Liver (tissue), 8 donors: ENCODE measurements at regions not wholly inside any gene's neighbourhood (a gene's known extent, or its start where the extent isn't known, plus 50 kb on each side); places are given as distances from the start of the nearest gene placed in this dataset.

Experiments
- DNase-seq: peaks from one replicate; pipeline ENCODE4 v3.0.0-alpha.2; 2017; ENCODE audit warnings: low spot score
- H3K27ac ChIP-seq, 2 donors: one replicate each; pipeline ENCODE4 v1.7.0; 2013; ENCODE audit warnings: inconsistent platforms in 2 of 2, low read length in 2 of 2, control low read depth in 1 of 2, low read depth in 1 of 2, mild to moderate bottlenecking in 1 of 2
- H3K27me3 ChIP-seq, 4 donors: one replicate each; pipeline versions ENCODE4 v1.6.1 to v1.7.0; 2013; ENCODE audit warnings: low read length in 3 of 4, inconsistent platforms in 1 of 4, mild to moderate bottlenecking in 1 of 4, moderate library complexity in 1 of 4; ENCODE audit not compliant: control insufficient read depth in 4 of 4, insufficient read depth in 4 of 4
- H3K36me3 ChIP-seq, 4 donors: one replicate each; pipeline versions ENCODE4 v1.6.1 to v1.7.0; 2013; ENCODE audit warnings: low read length in 3 of 4, mild to moderate bottlenecking in 3 of 4, low read depth in 1 of 4, moderate library complexity in 1 of 4; ENCODE audit not compliant: control insufficient read depth in 4 of 4, insufficient read depth in 3 of 4
- H3K4me1 ChIP-seq, 4 donors: one replicate each; pipeline versions ENCODE4 v1.6.1 to v1.7.0; 2013; ENCODE audit warnings: low read length in 3 of 4, mild to moderate bottlenecking in 3 of 4, moderate library complexity in 1 of 4; ENCODE audit not compliant: control insufficient read depth in 4 of 4, insufficient read depth in 4 of 4
- H3K4me3 ChIP-seq, 3 donors: one replicate each; pipeline versions ENCODE4 v1.6.1 to v1.7.0; 2013; ENCODE audit warnings: low read length in 3 of 3, control low read depth in 1 of 3, low read depth in 1 of 3, mild to moderate bottlenecking in 1 of 3
- H3K9ac ChIP-seq, 2 donors: one replicate each; pipeline ENCODE4 v1.7.0; 2013; ENCODE audit warnings: low read length in 2 of 2, mild to moderate bottlenecking in 2 of 2, moderate library complexity in 2 of 2, control low read depth in 1 of 2, low read depth in 1 of 2
- H3K9me3 ChIP-seq, 4 donors: one replicate each; pipeline versions ENCODE4 v1.6.1 to v1.7.0; 2013; ENCODE audit warnings: low read length in 3 of 4; ENCODE audit not compliant: control insufficient read depth in 4 of 4
- EGR1 ChIP-seq, 2 donors: IDR thresholded peaks; 2 replicates each; pipeline ENCODE4 v1.6.1; 2016 to 2018; ENCODE audit warnings: antibody characterized with exemption in 2 of 2, low read depth in 2 of 2
- FOXA2 ChIP-seq: IDR thresholded peaks from 2 replicates; pipeline ENCODE4 v1.6.1; 2016; ENCODE audit warnings: antibody characterized with exemption
- HNF4A ChIP-seq, 2 donors: conservative IDR thresholded peaks; 2 replicates each; pipeline ENCODE4 v1.6.1; 2016; ENCODE audit warnings: antibody characterized with exemption in 2 of 2, mild to moderate bottlenecking in 2 of 2
- HNF4G ChIP-seq: IDR thresholded peaks from 2 replicates; pipeline ENCODE4 v1.6.1; 2016; ENCODE audit warnings: antibody characterized with exemption
- JUND ChIP-seq, 2 donors: IDR thresholded peaks; 2 replicates each; pipeline ENCODE4 v1.6.1; 2016; ENCODE audit warnings: antibody characterized with exemption in 2 of 2
- NR2F2 ChIP-seq: IDR thresholded peaks from 2 replicates; pipeline ENCODE4 v1.6.1; 2016; ENCODE audit warnings: antibody characterized with exemption
- RAD21 ChIP-seq, 2 donors: IDR thresholded peaks; 2 replicates each; pipeline ENCODE4 v1.6.1; 2016; ENCODE audit warnings: antibody characterized with exemption in 2 of 2, mild to moderate bottlenecking in 2 of 2
- RXRA ChIP-seq, 2 donors: IDR thresholded peaks; 2 replicates each; pipeline ENCODE4 v1.6.1; 2017 to 2018; ENCODE audit warnings: antibody characterized with exemption in 2 of 2, mild to moderate bottlenecking in 1 of 2
- SP1 ChIP-seq: IDR thresholded peaks from 2 replicates; pipeline ENCODE4 v1.6.1; 2018; ENCODE audit warnings: antibody characterized with exemption, mild to moderate bottlenecking
- YY1 ChIP-seq: IDR thresholded peaks from 2 replicates; pipeline ENCODE4 v1.6.1; 2016; ENCODE audit warnings: antibody characterized with exemption, mild to moderate bottlenecking
- WGBS: extraction: QIAGEN DNeasy Blood & Tissue Kit; methylation state at CpG from one replicate; pipeline ENCODE4 v1.1.7; 2013; 5-methylcytosine and 5-hydroxymethylcytosine counted together
- TF ChIP-seq, protein P1 (sequence below): IDR thresholded peaks from 2 replicates; pipeline ENCODE4 v1.6.1; 2016; ENCODE audit warnings: antibody characterized with exemption, mild to moderate bottlenecking
- TF ChIP-seq, protein P2 (sequence below): IDR thresholded peaks from 2 replicates; pipeline ENCODE4 v1.6.1; 2016; ENCODE audit warnings: antibody characterized with exemption
- TF ChIP-seq, protein P3 (sequence below): fragments of 150-350 bp; IDR thresholded peaks from 2 replicates; pipeline ENCODE4 v1.5.1; 2017; ENCODE audit warnings: improper control_type of control experiment, low read depth, low read length; ENCODE audit not compliant: missing input control
- donor health status: healthy.
- donor health status: healthy.
- donor health status: healthy.
- donor health status: healthy.
- donor health status: healthy.

DNA sequence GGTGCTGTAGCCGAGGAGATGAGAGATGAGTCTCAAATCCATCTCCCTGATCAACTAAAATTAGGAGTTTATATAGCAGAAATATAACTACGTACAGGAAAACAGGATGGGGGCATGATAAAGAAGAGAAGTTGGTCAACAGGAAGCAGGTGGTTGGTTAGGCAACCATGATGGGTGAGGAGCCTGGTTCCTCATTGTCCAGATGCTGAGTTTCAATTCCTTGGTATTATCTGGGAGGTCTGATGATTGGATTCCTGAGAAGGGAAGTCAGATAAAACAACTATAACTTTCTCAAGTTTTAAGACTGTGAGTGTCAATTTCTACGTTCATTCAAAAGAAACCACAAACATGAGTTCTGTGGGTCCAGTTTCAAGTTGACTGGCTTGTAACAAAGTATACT is 323.9 kb downstream of the MTRR start (continued):
- TF ChIP-seq, protein P1, sequence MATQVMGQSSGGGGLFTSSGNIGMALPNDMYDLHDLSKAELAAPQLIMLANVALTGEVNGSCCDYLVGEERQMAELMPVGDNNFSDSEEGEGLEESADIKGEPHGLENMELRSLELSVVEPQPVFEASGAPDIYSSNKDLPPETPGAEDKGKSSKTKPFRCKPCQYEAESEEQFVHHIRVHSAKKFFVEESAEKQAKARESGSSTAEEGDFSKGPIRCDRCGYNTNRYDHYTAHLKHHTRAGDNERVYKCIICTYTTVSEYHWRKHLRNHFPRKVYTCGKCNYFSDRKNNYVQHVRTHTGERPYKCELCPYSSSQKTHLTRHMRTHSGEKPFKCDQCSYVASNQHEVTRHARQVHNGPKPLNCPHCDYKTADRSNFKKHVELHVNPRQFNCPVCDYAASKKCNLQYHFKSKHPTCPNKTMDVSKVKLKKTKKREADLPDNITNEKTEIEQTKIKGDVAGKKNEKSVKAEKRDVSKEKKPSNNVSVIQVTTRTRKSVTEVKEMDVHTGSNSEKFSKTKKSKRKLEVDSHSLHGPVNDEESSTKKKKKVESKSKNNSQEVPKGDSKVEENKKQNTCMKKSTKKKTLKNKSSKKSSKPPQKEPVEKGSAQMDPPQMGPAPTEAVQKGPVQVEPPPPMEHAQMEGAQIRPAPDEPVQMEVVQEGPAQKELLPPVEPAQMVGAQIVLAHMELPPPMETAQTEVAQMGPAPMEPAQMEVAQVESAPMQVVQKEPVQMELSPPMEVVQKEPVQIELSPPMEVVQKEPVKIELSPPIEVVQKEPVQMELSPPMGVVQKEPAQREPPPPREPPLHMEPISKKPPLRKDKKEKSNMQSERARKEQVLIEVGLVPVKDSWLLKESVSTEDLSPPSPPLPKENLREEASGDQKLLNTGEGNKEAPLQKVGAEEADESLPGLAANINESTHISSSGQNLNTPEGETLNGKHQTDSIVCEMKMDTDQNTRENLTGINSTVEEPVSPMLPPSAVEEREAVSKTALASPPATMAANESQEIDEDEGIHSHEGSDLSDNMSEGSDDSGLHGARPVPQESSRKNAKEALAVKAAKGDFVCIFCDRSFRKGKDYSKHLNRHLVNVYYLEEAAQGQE, result no peak
- TF ChIP-seq JUND (IDR thresholded peaks at IDR 0.05) (no peak), RXRA (IDR thresholded peaks at IDR 0.05) (no peak)

DNA sequence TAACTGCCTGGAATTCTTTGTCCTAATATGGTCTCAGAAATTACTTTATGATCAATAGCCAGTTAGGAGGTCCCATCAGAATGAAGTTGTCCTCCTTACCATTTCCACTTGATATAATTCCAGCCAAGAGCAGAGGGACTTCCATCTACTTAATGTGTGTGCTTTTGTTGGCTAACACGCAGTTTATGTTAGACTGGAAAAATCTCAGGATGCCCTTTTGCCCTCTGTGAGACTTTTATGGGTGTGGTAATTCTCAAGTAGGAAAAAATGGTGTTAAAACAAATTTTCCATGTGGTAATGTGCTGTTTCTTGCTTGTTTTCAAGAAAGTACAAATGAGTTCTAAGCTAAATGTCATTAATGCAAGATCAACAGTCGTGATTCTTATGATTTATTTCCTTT is 327.1 kb downstream of the MTRR start:
- Histone ChIP-seq H3K27ac (no peak overlapping the region), H3K4me3 (no peak overlapping the region), H3K36me3 (no peaks in the 10 kb centered on the region), H3K9me3 (no peaks in the 10 kb centered on the region), H3K4me1 (no peaks in the 10 kb centered on the region), H3K9ac (no peak overlapping the region), H3K27me3 (no peaks in the 10 kb centered on the region)
- 25% methylated on average over 2 of the region's 2 CpGs for WGBS
- no peak for DNase-seq
- TF ChIP-seq FOXA2, result no peak

DNA sequence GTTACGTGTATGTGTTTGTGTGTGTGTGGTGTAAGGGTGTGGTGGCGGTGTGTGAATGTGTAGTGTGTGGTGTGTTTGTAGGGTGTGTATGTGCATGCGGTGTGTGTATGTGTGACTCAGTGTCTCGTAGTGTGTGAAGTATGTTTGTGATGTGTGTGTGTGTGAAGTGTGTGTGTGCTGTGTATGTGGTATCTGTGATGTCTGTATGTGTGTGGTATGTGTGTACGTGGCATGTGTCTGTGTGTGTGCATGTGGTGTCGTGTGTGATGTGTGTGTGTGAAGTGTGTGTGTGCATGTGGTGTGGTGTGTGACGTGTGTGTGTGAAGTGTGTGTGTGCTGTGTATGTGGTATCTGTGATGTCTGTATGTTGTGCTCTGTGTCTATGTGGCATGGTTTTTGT is 339.4 kb downstream of the MTRR start:
- Histone ChIP-seq H3K9me3 (peaks cover 0 to 5% (median 0%) of the 10 kb centered on the region in 4 donors), H3K36me3 (no peaks in the 10 kb centered on the region), H3K4me3 (no peak overlapping the region), H3K4me1 (no peaks in the 10 kb centered on the region), H3K27ac (no peak overlapping the region), H3K27me3 (no peaks in the 10 kb centered on the region), H3K9ac (no peak overlapping the region)
- 92% methylated on average over 7 of the region's 7 CpGs for WGBS
- TF ChIP-seq, protein P2, sequence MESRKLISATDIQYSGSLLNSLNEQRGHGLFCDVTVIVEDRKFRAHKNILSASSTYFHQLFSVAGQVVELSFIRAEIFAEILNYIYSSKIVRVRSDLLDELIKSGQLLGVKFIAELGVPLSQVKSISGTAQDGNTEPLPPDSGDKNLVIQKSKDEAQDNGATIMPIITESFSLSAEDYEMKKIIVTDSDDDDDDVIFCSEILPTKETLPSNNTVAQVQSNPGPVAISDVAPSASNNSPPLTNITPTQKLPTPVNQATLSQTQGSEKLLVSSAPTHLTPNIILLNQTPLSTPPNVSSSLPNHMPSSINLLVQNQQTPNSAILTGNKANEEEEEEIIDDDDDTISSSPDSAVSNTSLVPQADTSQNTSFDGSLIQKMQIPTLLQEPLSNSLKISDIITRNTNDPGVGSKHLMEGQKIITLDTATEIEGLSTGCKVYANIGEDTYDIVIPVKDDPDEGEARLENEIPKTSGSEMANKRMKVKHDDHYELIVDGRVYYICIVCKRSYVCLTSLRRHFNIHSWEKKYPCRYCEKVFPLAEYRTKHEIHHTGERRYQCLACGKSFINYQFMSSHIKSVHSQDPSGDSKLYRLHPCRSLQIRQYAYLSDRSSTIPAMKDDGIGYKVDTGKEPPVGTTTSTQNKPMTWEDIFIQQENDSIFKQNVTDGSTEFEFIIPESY, result no peak
- TF ChIP-seq EGR1 (IDR thresholded peaks at IDR 0.05; ENCODE audit: low read depth in 2 of 2) (no peak), JUND (IDR thresholded peaks at IDR 0.05) (no peak), HNF4G (no peak), RAD21 (IDR thresholded peaks at IDR 0.05) (no peak), YY1 (no peak), RXRA (IDR thresholded peaks at IDR 0.05) (no peak), FOXA2 (no peak), HNF4A (conservative IDR thresholded peaks at IDR 0.05) (no peak), SP1 (no peak), NR2F2 (no peak)
- TF ChIP-seq, protein P3, sequence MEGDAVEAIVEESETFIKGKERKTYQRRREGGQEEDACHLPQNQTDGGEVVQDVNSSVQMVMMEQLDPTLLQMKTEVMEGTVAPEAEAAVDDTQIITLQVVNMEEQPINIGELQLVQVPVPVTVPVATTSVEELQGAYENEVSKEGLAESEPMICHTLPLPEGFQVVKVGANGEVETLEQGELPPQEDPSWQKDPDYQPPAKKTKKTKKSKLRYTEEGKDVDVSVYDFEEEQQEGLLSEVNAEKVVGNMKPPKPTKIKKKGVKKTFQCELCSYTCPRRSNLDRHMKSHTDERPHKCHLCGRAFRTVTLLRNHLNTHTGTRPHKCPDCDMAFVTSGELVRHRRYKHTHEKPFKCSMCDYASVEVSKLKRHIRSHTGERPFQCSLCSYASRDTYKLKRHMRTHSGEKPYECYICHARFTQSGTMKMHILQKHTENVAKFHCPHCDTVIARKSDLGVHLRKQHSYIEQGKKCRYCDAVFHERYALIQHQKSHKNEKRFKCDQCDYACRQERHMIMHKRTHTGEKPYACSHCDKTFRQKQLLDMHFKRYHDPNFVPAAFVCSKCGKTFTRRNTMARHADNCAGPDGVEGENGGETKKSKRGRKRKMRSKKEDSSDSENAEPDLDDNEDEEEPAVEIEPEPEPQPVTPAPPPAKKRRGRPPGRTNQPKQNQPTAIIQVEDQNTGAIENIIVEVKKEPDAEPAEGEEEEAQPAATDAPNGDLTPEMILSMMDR, result no peak
- DNase-seq, result no peak
